CD4-positive, alpha-beta T cell treated with Interleukin-15 for 4 hours (primary cell): ENCODE measurements at regions not wholly inside any gene's neighbourhood (a gene's known extent, or its start where the extent isn't known, plus 50 kb on each side); places are given as distances from the start of the nearest gene placed in this dataset.
A peak's percentile ranks its signal among the peaks of the same experiment; 100 is the strongest.
"Not testable (repeated sequence)": the region's sequence is repeated elsewhere in the genome, so short reads cannot be mapped to it uniquely, and the experiment has no call there.

Experiments
- DNase-seq: peaks from one replicate; pipeline ENCODE4 v3.0.0-alpha.2; 2020; ENCODE audit warnings: low spot score

- DNase-seq, result no peak
Measured at GRCh38 chr12:4822572-4822971, 87.1 kb upstream of the KCNA1 start.

GRCh38 chr12:4824380-4824779 lies 85.3 kb upstream of the KCNA1 start:
- no peak for DNase-seq

GRCh38 chr12:4825011-4825858 lies 84.5 kb upstream of the KCNA1 start:
- DNase-seq, result peak; percentile 24

GRCh38 chr12:4826909-4827308 lies 82.8 kb upstream of the KCNA1 start:
- DNase-seq, result no peak

- DNase-seq, result no peak
Measured at GRCh38 chr12:4828176-4828575, 81.5 kb upstream of the KCNA1 start.

GRCh38 chr12:4829161-4829792 lies 80.4 kb upstream of the KCNA1 start:
- peak; percentile 45 for DNase-seq

- DNase-seq, result no peak
Measured at GRCh38 chr12:4829793-4830162, 79.9 kb upstream of the KCNA1 start.

- DNase-seq, result no peak
Measured at GRCh38 chr12:4830556-4831210, 79.0 kb upstream of the KCNA1 start.

- DNase-seq, result no peak
Measured at GRCh38 chr12:4833053-4833452, 76.7 kb upstream of the KCNA1 start.

- DNase-seq, result no peak
Measured at GRCh38 chr12:4833524-4833923, 76.2 kb upstream of the KCNA1 start.

GRCh38 chr12:4842401-4842800 lies 67.3 kb upstream of the KCNA1 start:
- DNase-seq, result not testable (repeated sequence)

- no peak for DNase-seq
Measured at GRCh38 chr12:4843907-4844306, 65.8 kb upstream of the KCNA1 start.

GRCh38 chr12:4847713-4848112 lies 62.0 kb upstream of the KCNA1 start:
- DNase-seq, result no peak

- DNase-seq, result peak; percentile 30
Measured at GRCh38 chr12:4849115-4849541, 60.6 kb upstream of the KCNA1 start.

- DNase-seq, result no peak
Measured at GRCh38 chr12:4849795-4850345, 59.8 kb upstream of the KCNA1 start.

- DNase-seq, result no peak
Measured at GRCh38 chr12:4850857-4851380, 58.8 kb upstream of the KCNA1 start.

GRCh38 chr12:4852308-4852707 lies 57.4 kb upstream of the KCNA1 start:
- no peak for DNase-seq

- DNase-seq, result no peak
Measured at GRCh38 chr12:4852911-4853310, 56.8 kb upstream of the KCNA1 start.

- DNase-seq, result peak; percentile 66
Measured at GRCh38 chr12:4855121-4855924, 54.4 kb upstream of the KCNA1 start.

GRCh38 chr12:4856596-4856995 lies 53.1 kb upstream of the KCNA1 start:
- DNase-seq, result no peak

GRCh38 chr12:4857472-4858291 lies 52.0 kb upstream of the KCNA1 start:
- DNase-seq, result peak; percentile 73
